ENCODE measurements at regions not wholly inside any gene's neighbourhood (a gene's known extent, or its start where the extent isn't known, plus 50 kb on each side); places are given as distances from the start of the nearest gene placed in this dataset.

- TF ChIP-seq EP300 (IDR thresholded peaks at IDR 0.05) (no peak), POLR2A (IDR thresholded peaks at IDR 0.05) (no peak)
These were observed 1094.0 kb upstream of the KLHL29 start for GRCh38 chr2:22290909-22291473.

Measured in ovary (tissue), 1 donor.